Peyer's patch (tissue), 4 donors: ENCODE measurements at regions not wholly inside any gene's neighbourhood (a gene's known extent, or its start where the extent isn't known, plus 50 kb on each side); places are given as distances from the start of the nearest gene placed in this dataset.

ENCODE experiments used
- CTCF ChIP-seq, 6 experiments: fragments of 450-650 bp in 4 of 6; fragments of 200-600 bp in 2 of 6; sonication (generic) in 1 of 6; IDR thresholded peaks; one replicate each; pipeline ENCODE4 v1.5.1; 2017 to 2019; ENCODE audit warnings: antibody characterized with exemption in 6 of 6, mild to moderate bottlenecking in 3 of 6, moderate library complexity in 1 of 6
- POLR2A ChIP-seq, 2 donors: fragments of 450-650 bp; IDR thresholded peaks; one replicate each; pipeline ENCODE4 v1.5.1; 2017; ENCODE audit warnings: antibody characterized with exemption in 2 of 2, mild to moderate bottlenecking in 2 of 2, moderate library complexity in 2 of 2

GRCh38 chr1:37147392-37147831, 113.1 kb upstream of the GRIK3 start:
- TF ChIP-seq CTCF (IDR thresholded peaks at IDR 0.05) (no peak), POLR2A (IDR thresholded peaks at IDR 0.05) (no peak)
